BLaER1 (cell line): ENCODE measurements at regions not wholly inside any gene's neighbourhood (a gene's known extent, or its start where the extent isn't known, plus 50 kb on each side); places are given as distances from the start of the nearest gene placed in this dataset.

Experiments
- H3K27ac ChIP-seq: shearing (Covaris generic); formaldehyde crosslinking; 2 replicates; pipeline ENCODE4 v1.8.1; 2022
- H3K27me3 ChIP-seq: shearing (Covaris generic); formaldehyde crosslinking; 2 replicates; pipeline ENCODE4 v1.8.1; 2022
- H3K36me3 ChIP-seq: shearing (Covaris generic); formaldehyde crosslinking; 2 replicates; pipeline ENCODE4 v1.8.1; 2022
- H3K4me1 ChIP-seq: shearing (Covaris generic); formaldehyde crosslinking; 2 replicates; pipeline ENCODE4 v1.8.1; 2022
- H3K4me2 ChIP-seq: shearing (Covaris generic); formaldehyde crosslinking; 2 replicates; pipeline ENCODE4 v1.8.1; 2022
- H3K4me3 ChIP-seq: shearing (Covaris generic); formaldehyde crosslinking; 2 replicates; pipeline ENCODE4 v1.8.1; 2022
- H3K9ac ChIP-seq: shearing (Covaris generic); formaldehyde crosslinking; 2 replicates; pipeline ENCODE4 v1.8.1; 2022
- H3K9me3 ChIP-seq: shearing (Covaris generic); formaldehyde crosslinking; 2 replicates; pipeline ENCODE4 v1.8.1; 2022
- H4K20me1 ChIP-seq: shearing (Covaris generic); formaldehyde crosslinking; 2 replicates; pipeline ENCODE4 v1.8.1; 2022
- Cebpa-rat ChIP-seq: shearing (Covaris generic); IDR thresholded peaks from 2 replicates; pipeline ENCODE4 v1.8.1; 2022

- H3K27me3 ChIP-seq = no peaks in the 10 kb centered on the region
- H3K9me3 ChIP-seq = no peaks in the 10 kb centered on the region
- H3K4me3 ChIP-seq = no peak overlapping the region
- no peak for TF ChIP-seq Cebpa-rat
- no peak overlapping the region for H3K27ac ChIP-seq
- no peaks in the 10 kb centered on the region for H4K20me1 ChIP-seq
- H3K4me1 ChIP-seq = peaks cover 52% of the 10 kb centered on the region
- H3K36me3 ChIP-seq = no peaks in the 10 kb centered on the region
- no peak overlapping the region for H3K9ac ChIP-seq
- no peak overlapping the region for H3K4me2 ChIP-seq
Measured at GRCh38 chr10:88023676-88024075, 160.3 kb downstream of the PTEN start.

GRCh38 chr10:88026031-88026430 is 162.6 kb downstream of the PTEN start:
- no peak overlapping the region for H3K27ac ChIP-seq
- no peak for TF ChIP-seq Cebpa-rat
- H3K9me3 ChIP-seq = no peaks in the 10 kb centered on the region
- H3K4me2 ChIP-seq = no peak overlapping the region
- H3K4me1 ChIP-seq = peaks cover 56% of the 10 kb centered on the region
- H3K4me3 ChIP-seq = no peak overlapping the region
- no peak overlapping the region for H3K9ac ChIP-seq
- no peaks in the 10 kb centered on the region for H3K36me3 ChIP-seq
- H3K27me3 ChIP-seq = no peaks in the 10 kb centered on the region
- H4K20me1 ChIP-seq = no peaks in the 10 kb centered on the region

- Histone ChIP-seq H3K9me3 (no peaks in the 10 kb centered on the region), H3K4me1 (peaks cover 50% of the 10 kb centered on the region), H3K27me3 (no peaks in the 10 kb centered on the region), H4K20me1 (no peaks in the 10 kb centered on the region), H3K4me3 (no peak overlapping the region), H3K36me3 (no peaks in the 10 kb centered on the region), H3K4me2 (peak overlapping the region; percentile 22), H3K27ac (no peak overlapping the region; the same call in 1 of the 2 replicates), H3K9ac (no peak overlapping the region)
- no peak for TF ChIP-seq Cebpa-rat
Measured at GRCh38 chr10:88027570-88027969, 164.1 kb downstream of the PTEN start.

GRCh38 chr10:88028072-88028471 is 164.6 kb downstream of the PTEN start:
- H3K4me3 ChIP-seq = no peak overlapping the region
- H3K9ac ChIP-seq = no peak overlapping the region
- no peaks in the 10 kb centered on the region for H3K9me3 ChIP-seq
- TF ChIP-seq Cebpa-rat = no peak
- no peaks in the 10 kb centered on the region for H3K27me3 ChIP-seq
- H3K27ac ChIP-seq = no peak overlapping the region
- no peaks in the 10 kb centered on the region for H3K36me3 ChIP-seq
- H4K20me1 ChIP-seq = no peaks in the 10 kb centered on the region
- H3K4me2 ChIP-seq = 0 out of 2 replicates have a peak overlapping the region, but pooled peaks have one; percentile 22
- H3K4me1 ChIP-seq = peaks cover 45% of the 10 kb centered on the region

- peaks cover 40% of the 10 kb centered on the region for H3K4me1 ChIP-seq
- no peaks in the 10 kb centered on the region for H3K27me3 ChIP-seq
- no peaks in the 10 kb centered on the region for H3K9me3 ChIP-seq
- H3K36me3 ChIP-seq = no peaks in the 10 kb centered on the region
- H3K27ac ChIP-seq = no peak overlapping the region
- TF ChIP-seq Cebpa-rat = no peak
- H3K9ac ChIP-seq = no peak overlapping the region
- H4K20me1 ChIP-seq = no peaks in the 10 kb centered on the region
- H3K4me3 ChIP-seq = no peak overlapping the region
- 0 out of 2 replicates have a peak overlapping the region, but pooled peaks have one; percentile 9 for H3K4me2 ChIP-seq
Measured at GRCh38 chr10:88028654-88029053, 165.2 kb downstream of the PTEN start.

GRCh38 chr10:88032566-88032965 is 169.1 kb downstream of the PTEN start:
- H3K4me3 ChIP-seq = no peak overlapping the region
- no peak overlapping the region for H3K27ac ChIP-seq
- no peaks in the 10 kb centered on the region for H3K9me3 ChIP-seq
- no peak for TF ChIP-seq Cebpa-rat
- no peaks in the 10 kb centered on the region for H4K20me1 ChIP-seq
- no peaks in the 10 kb centered on the region for H3K27me3 ChIP-seq
- no peaks in the 10 kb centered on the region for H3K36me3 ChIP-seq
- H3K4me2 ChIP-seq = no peak overlapping the region
- H3K4me1 ChIP-seq = peaks cover 23% of the 10 kb centered on the region
- no peak overlapping the region for H3K9ac ChIP-seq

- peaks cover 22% of the 10 kb centered on the region for H3K4me1 ChIP-seq
- H4K20me1 ChIP-seq = no peaks in the 10 kb centered on the region
- no peak overlapping the region for H3K27ac ChIP-seq
- H3K9ac ChIP-seq = no peak overlapping the region
- H3K36me3 ChIP-seq = no peaks in the 10 kb centered on the region
- H3K27me3 ChIP-seq = no peaks in the 10 kb centered on the region
- peak overlapping the region; percentile 35; the same call in 1 of the 2 replicates for H3K4me2 ChIP-seq
- no peaks in the 10 kb centered on the region for H3K9me3 ChIP-seq
- no peak overlapping the region for H3K4me3 ChIP-seq
- no peak for TF ChIP-seq Cebpa-rat
Measured at GRCh38 chr10:88033385-88033784, 170.0 kb downstream of the PTEN start.

- Histone ChIP-seq H3K36me3 (no peaks in the 10 kb centered on the region), H3K4me1 (peaks cover 18% of the 10 kb centered on the region), H3K4me3 (no peak overlapping the region), H3K4me2 (peak overlapping the region; percentile 35; the same call in 1 of the 2 replicates), H3K9ac (no peak overlapping the region), H3K27ac (no peak overlapping the region), H3K9me3 (no peaks in the 10 kb centered on the region), H3K27me3 (no peaks in the 10 kb centered on the region), H4K20me1 (no peaks in the 10 kb centered on the region)
- TF ChIP-seq Cebpa-rat = no peak
Measured at GRCh38 chr10:88033793-88034192, 170.4 kb downstream of the PTEN start.

- Histone ChIP-seq H3K27me3 (no peaks in the 10 kb centered on the region), H3K4me1 (peaks cover 14% of the 10 kb centered on the region)
- no peak for TF ChIP-seq Cebpa-rat
Measured at GRCh38 chr10:88036126-88036525, 172.7 kb downstream of the PTEN start.

GRCh38 chr10:88037623-88038022 is 174.2 kb downstream of the PTEN start:
- H3K27me3 ChIP-seq = no peaks in the 10 kb centered on the region
- no peaks in the 10 kb centered on the region for H4K20me1 ChIP-seq
- no peaks in the 10 kb centered on the region for H3K9me3 ChIP-seq
- H3K36me3 ChIP-seq = no peaks in the 10 kb centered on the region
- 0 out of 2 replicates have a peak overlapping the region, but pooled peaks have one; percentile 5 for H3K4me2 ChIP-seq
- H3K27ac ChIP-seq = no peak overlapping the region
- no peak overlapping the region for H3K9ac ChIP-seq
- H3K4me1 ChIP-seq = peaks cover 14% of the 10 kb centered on the region
- no peak overlapping the region for H3K4me3 ChIP-seq
- TF ChIP-seq Cebpa-rat = no peak

More at GRCh38 chr10:88036126-88036525, 172.7 kb downstream of the PTEN start:
- H3K9ac ChIP-seq = no peak overlapping the region
- no peaks in the 10 kb centered on the region for H3K9me3 ChIP-seq
- no peak overlapping the region for H3K4me2 ChIP-seq
- H3K36me3 ChIP-seq = no peaks in the 10 kb centered on the region
- H3K27ac ChIP-seq = no peak overlapping the region
- no peaks in the 10 kb centered on the region for H4K20me1 ChIP-seq
- H3K4me3 ChIP-seq = no peak overlapping the region

GRCh38 chr10:88038268-88038667 is 174.8 kb downstream of the PTEN start:
- Histone ChIP-seq H3K36me3 (no peaks in the 10 kb centered on the region), H3K4me2 (0 out of 2 replicates have a peak overlapping the region, but pooled peaks have one; percentile 5), H3K9me3 (no peaks in the 10 kb centered on the region), H4K20me1 (no peaks in the 10 kb centered on the region), H3K9ac (no peak overlapping the region), H3K4me3 (no peak overlapping the region), H3K27ac (no peak overlapping the region), H3K4me1 (peaks cover 14% of the 10 kb centered on the region), H3K27me3 (no peaks in the 10 kb centered on the region)
- TF ChIP-seq Cebpa-rat = no peak
